ENCODE measurements at regions not wholly inside any gene's neighbourhood (a gene's known extent, or its start where the extent isn't known, plus 50 kb on each side); places are given as distances from the start of the nearest gene placed in this dataset.
"Not testable (repeated sequence)": the region's sequence is repeated elsewhere in the genome, so short reads cannot be mapped to it uniquely, and the experiment has no call there.

DNA sequence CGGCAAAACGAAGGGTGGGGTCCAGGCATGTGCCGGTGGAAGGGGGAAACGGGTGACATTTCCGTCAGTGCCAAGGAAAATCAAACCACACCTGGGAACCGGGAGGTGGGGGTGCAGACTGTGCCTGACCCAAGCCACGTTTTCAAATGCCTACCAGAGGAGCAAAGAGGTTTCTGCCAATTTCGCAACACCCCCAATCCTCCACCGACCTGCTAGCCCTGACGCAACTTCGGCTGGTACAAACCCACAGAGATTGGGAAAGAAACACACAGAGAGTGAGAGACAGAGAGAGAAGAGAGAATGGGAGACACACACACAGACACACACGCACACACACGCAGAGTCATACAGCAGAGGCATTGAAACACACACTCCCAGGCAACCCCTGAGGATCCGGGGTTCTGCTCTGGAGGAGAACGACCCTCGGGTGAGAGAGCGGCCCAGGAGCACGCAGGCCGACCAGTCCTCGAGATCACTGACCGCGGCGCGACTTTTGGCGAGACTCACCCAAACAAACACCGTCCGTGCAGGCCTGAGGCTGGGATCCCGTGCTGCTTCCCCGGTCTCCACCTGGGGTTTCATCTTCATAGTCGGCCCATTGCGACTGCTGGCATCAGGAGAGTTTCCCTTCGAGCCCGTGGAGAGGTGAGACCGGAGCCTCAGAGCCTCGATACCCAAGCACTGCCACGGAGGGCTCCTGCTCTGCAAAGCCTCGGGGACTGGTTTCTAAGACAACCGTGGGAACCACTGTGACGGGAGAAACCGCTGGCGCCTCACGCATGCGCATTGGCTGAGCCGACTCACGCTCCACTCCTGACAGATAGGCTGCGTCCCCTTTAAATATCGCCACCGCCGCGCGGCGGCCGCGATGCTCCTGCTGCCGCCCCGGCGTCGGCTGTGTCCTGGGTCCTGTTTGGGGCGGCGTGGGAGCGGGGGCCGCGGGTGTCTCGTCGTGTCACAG, 697.9 kb upstream of the TPTE start:
- not testable (repeated sequence) for H3K9me3 ChIP-seq (ENCODE audit: control insufficient read depth, low read length); H3K4me1 ChIP-seq (ENCODE audit: control insufficient read depth, insufficient read depth, low read length); H3K27me3 ChIP-seq (ENCODE audit: control insufficient read depth, insufficient read depth, low read length, poor library complexity, severe bottlenecking); H3K27ac ChIP-seq (ENCODE audit: insufficient read depth, low read depth, low read length, poor library complexity, severe bottlenecking); H3K36me3 ChIP-seq (ENCODE audit: control insufficient read depth, insufficient read depth, low read length); H3K4me3 ChIP-seq (ENCODE audit: insufficient read depth, low read depth, low read length)
- WGBS, 2 experiments: 88 to 92% methylated on average over 19 to 24 of the region's 65 CpGs

DNA sequence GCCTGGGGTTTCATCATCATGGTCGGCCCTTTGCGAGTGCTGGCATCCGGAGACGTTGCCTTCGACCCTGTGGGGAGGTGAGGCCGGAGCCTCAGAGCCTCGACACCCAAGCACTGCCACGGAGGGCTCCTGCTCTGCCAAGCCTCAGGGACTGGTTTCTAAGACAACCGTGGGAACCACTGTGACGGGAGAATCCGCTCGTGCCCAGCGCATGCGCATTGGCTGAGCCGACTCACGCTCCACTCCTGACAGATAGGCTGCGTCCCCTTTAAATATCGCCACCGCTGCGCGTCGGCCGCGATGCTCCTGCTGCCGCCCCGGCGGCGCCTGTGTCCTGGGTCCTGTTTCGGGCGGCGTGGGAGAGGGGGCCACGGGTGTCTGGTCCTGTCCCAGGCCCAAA, 690.6 kb upstream of the TPTE start:
- not testable (repeated sequence) for H3K27me3 ChIP-seq (ENCODE audit: control insufficient read depth, insufficient read depth, low read length, poor library complexity, severe bottlenecking); H3K36me3 ChIP-seq (ENCODE audit: control insufficient read depth, insufficient read depth, low read length); H3K27ac ChIP-seq (ENCODE audit: insufficient read depth, low read depth, low read length, poor library complexity, severe bottlenecking); H3K4me3 ChIP-seq (ENCODE audit: insufficient read depth, low read depth, low read length); H3K4me1 ChIP-seq (ENCODE audit: control insufficient read depth, insufficient read depth, low read length); H3K9me3 ChIP-seq (ENCODE audit: control insufficient read depth, low read length)
- WGBS, 2 experiments: no CpG with 5 or more reads among the region's 32 CpGs

DNA sequence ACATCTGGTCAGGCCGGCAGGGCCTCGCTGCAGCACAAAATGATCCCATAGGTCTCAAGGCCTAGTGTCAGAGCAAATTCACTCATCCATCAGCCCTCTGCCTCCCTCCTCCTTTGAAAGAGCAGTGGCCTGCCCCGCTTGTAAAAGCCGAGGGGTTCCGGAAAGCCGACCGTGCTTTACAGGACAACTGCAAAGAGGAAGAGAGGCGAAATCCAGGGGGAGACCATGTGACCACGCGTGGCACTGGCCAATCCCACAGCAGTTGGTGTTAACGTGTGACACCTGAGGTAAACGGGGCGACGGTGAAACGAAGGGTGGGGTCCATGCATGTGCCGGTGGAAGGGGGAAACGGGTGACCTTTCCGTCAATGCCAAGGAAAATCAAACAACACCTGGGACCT, 688.6 kb upstream of the TPTE start:
- WGBS, 2 experiments: 81 to 87% methylated on average over 6 to 14 of the region's 18 CpGs
- not testable (repeated sequence) for H3K4me1 ChIP-seq (ENCODE audit: control insufficient read depth, insufficient read depth, low read length); H3K27ac ChIP-seq (ENCODE audit: insufficient read depth, low read depth, low read length, poor library complexity, severe bottlenecking); H3K9me3 ChIP-seq (ENCODE audit: control insufficient read depth, low read length); H3K4me3 ChIP-seq (ENCODE audit: insufficient read depth, low read depth, low read length); H3K36me3 ChIP-seq (ENCODE audit: control insufficient read depth, insufficient read depth, low read length); H3K27me3 ChIP-seq (ENCODE audit: control insufficient read depth, insufficient read depth, low read length, poor library complexity, severe bottlenecking)

DNA sequence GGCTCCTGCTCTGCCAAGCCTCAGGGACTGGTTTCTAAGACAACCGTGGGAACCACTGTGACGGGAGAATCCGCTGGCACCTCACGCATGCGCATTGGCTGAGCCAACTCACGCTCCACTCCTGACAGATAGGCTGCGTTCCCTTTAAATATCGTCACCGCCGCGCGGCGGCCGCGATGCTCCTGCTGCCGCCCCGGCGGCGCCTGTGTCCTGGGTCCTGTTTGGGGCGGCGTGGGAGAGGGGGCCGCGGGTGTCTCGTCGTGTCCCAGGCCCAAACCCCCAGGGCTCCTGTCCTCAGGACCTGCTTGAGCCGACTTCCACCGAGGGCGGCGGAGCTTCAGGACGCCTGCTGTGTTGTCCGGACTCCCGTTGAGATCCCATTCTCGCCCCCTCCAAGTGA, 684.8 kb upstream of the TPTE start:
- WGBS, 2 experiments: 86 to 89% methylated on average over 17 to 20 of the region's 33 CpGs
- H3K4me1 ChIP-seq (ENCODE audit: control insufficient read depth, insufficient read depth, low read length): not testable (repeated sequence)

DNA sequence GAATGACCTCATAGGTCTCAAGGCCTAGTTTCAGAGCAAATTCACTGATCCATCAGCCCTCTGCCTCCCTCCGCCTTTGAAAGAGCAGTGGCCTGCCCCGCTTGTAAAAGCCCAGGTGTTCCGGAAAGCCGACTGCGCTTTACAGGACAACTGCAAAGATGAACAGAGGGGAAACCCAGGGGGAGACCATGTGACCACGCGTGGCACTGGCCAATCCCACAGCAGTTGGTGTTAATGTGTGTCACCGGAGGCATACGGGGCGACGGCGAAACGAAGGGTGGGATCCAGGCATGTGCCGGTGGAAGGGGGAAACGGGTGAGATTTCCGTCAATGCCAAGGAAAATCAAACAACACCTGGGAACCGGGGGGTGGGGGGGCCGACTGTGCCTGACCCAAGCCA, 684.4 kb upstream of the TPTE start:
- not testable (repeated sequence) for H3K36me3 ChIP-seq (ENCODE audit: control insufficient read depth, insufficient read depth, low read length); H3K27ac ChIP-seq (ENCODE audit: insufficient read depth, low read depth, low read length, poor library complexity, severe bottlenecking); H3K9me3 ChIP-seq (ENCODE audit: control insufficient read depth, low read length); H3K4me3 ChIP-seq (ENCODE audit: insufficient read depth, low read depth, low read length); H3K4me1 ChIP-seq (ENCODE audit: control insufficient read depth, insufficient read depth, low read length); H3K27me3 ChIP-seq (ENCODE audit: control insufficient read depth, insufficient read depth, low read length, poor library complexity, severe bottlenecking)
- WGBS, 2 experiments: 89% methylated on average over 16 to 18 of the region's 18 CpGs

More for the DNA sequence above, 684.8 kb upstream of the TPTE start:
- H3K4me3 ChIP-seq (ENCODE audit: insufficient read depth, low read depth, low read length); H3K9me3 ChIP-seq (ENCODE audit: control insufficient read depth, low read length); H3K27ac ChIP-seq (ENCODE audit: insufficient read depth, low read depth, low read length, poor library complexity, severe bottlenecking); H3K36me3 ChIP-seq (ENCODE audit: control insufficient read depth, insufficient read depth, low read length); H3K27me3 ChIP-seq (ENCODE audit: control insufficient read depth, insufficient read depth, low read length, poor library complexity, severe bottlenecking): not testable (repeated sequence)

DNA sequence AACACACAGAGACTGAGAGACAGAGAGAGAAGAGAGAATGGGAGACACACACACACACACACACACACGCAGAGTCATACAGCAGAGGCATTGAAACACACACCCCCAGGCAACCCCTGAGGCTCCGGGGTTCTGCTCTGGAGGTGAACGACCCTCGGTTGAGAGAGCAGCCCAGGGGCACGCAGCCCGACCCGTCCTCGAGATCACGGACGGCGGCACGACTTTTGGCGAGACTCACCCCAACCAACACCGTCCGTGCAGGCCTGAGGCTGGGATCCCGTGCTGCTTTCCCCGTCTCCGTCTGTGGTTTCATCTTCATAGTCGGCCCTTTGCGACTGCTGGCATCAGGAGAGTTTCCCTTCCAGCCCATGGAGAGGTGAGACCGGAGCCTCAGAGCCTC, 683.9 kb upstream of the TPTE start:
- WGBS, 2 experiments: 82 to 84% methylated on average over 21 of the region's 21 CpGs
- H3K9me3 ChIP-seq (ENCODE audit: control insufficient read depth, low read length); H3K4me1 ChIP-seq (ENCODE audit: control insufficient read depth, insufficient read depth, low read length); H3K27ac ChIP-seq (ENCODE audit: insufficient read depth, low read depth, low read length, poor library complexity, severe bottlenecking); H3K4me3 ChIP-seq (ENCODE audit: insufficient read depth, low read depth, low read length); H3K36me3 ChIP-seq (ENCODE audit: control insufficient read depth, insufficient read depth, low read length); H3K27me3 ChIP-seq (ENCODE audit: control insufficient read depth, insufficient read depth, low read length, poor library complexity, severe bottlenecking): not testable (repeated sequence)

DNA sequence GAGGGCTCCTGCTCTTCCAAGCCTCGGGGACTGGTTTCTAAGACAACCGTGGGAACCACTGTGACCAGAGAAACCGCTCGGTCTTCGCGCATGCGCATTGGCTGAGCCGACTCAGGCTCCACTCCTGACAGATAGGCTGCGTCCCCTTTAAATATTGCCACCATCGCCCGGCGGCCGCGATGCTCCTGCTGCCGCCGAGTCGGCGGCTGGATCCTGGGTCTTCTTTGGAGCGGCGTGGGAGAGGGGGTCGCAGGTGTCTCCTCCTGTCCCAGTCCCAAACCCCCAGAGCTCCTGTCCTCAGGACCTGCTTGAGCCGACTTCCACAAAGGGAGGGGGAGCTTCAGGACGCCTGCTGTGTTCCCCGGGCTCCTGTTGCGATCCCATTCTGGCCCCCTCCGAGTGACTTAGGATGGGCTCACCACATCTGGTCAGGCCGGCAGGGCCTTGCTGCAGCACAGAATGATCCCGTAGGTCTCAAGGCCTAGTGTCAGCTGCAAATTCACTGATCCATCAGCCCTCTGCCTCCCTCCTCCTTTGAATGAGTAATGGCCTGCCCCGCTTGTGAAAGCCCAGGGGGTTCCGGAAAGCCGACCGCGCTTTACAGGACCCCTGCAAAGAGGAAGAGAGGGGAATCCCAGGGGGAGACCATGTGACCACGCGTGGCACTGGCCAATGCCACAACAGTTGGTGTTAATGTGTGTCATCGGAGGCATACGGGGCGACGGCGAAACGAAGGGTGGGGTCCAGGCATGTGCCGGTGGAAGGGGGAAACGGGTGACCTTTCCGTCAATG, 683.2 kb upstream of the TPTE start:
- no peaks in the 10 kb centered on the region for H3K27me3 ChIP-seq (ENCODE audit: control insufficient read depth, insufficient read depth, low read length, poor library complexity, severe bottlenecking)
- H3K27ac ChIP-seq (ENCODE audit: insufficient read depth, low read depth, low read length, poor library complexity, severe bottlenecking): no peak overlapping the region
- H3K9me3 ChIP-seq (ENCODE audit: control insufficient read depth, low read length): peaks cover 6% of the 10 kb centered on the region
- WGBS, 2 experiments: 90 to 91% methylated on average over 44 of the region's 44 CpGs
- no peaks in the 10 kb centered on the region for H3K4me1 ChIP-seq (ENCODE audit: control insufficient read depth, insufficient read depth, low read length)
- no peaks in the 10 kb centered on the region for H3K36me3 ChIP-seq (ENCODE audit: control insufficient read depth, insufficient read depth, low read length)
- no peak overlapping the region for H3K4me3 ChIP-seq (ENCODE audit: insufficient read depth, low read depth, low read length)

DNA sequence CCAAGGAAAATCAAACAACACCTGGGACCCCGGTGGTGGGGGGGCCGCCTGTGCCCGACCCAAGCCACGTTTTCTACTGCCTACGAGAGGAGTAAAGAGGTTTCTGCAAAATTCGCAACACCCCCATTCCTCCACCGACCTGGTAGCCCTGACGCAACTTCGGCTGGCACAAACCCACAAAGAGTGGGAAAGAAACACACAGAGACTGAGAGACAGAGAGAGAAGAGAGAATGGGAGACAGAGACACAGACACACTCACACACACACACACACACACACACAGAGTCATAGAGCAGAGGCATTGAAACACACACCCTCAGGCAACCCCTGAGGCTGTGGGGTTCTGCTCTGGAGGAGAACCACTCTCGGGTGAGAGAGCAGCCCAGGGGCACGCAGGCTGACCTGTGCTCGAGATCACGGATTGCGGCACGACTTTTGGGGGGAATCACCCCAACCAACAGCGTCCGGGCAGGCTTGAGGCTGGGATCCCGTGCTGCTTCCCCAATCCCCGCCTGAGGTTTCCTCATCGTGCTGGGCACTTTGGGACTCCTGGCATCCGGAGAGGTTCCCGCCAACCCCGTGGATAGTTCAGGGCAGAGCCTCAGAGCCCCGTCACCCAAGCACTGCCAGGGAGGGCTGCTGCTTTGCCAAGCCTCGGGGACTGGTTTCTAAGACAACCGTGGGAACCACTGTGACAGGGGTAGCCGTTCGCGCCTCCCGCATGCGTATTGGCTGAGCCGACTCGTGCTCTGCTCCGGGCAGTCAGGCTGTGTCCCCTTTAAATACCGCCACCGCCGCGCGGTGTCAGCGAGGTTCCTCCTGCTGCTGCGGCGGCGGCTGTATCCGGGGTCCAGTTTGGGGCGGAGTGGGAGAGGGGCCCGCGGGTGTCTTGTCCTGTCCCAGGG, 682.4 kb upstream of the TPTE start:
- WGBS, 2 experiments: 84% methylated on average over 47 of the region's 47 CpGs
- Histone ChIP-seq H3K4me3 (ENCODE audit: insufficient read depth, low read depth, low read length) (no peak overlapping the region), H3K36me3 (ENCODE audit: control insufficient read depth, insufficient read depth, low read length) (no peaks in the 10 kb centered on the region)

DNA sequence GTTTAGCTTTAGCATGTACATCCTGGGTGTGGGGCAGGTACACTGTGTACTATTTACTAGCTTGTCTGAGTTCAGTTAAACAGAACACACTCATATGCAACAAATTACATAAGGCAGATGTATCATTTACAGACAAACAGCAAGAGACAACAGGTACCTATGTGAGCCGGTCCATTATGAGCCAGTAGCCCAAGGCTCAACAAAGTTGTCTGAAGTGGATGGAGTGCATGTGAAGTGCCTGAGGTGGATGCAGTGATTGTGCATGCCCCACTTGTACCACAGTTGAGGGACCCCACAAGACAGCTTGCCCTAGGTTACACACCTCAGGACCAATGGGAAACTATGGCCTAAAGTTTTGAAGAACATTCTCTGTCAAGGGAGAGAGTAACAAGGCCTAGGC, 677.3 kb upstream of the TPTE start:
- H3K36me3 ChIP-seq (ENCODE audit: control insufficient read depth, insufficient read depth, low read length); H3K4me3 ChIP-seq (ENCODE audit: insufficient read depth, low read depth, low read length); H3K27me3 ChIP-seq (ENCODE audit: control insufficient read depth, insufficient read depth, low read length, poor library complexity, severe bottlenecking); H3K27ac ChIP-seq (ENCODE audit: insufficient read depth, low read depth, low read length, poor library complexity, severe bottlenecking); H3K4me1 ChIP-seq (ENCODE audit: control insufficient read depth, insufficient read depth, low read length): not testable (repeated sequence)
- H3K9me3 ChIP-seq (ENCODE audit: control insufficient read depth, low read length): peaks cover 13% of the 10 kb centered on the region
- 90 to 94% methylated on average over 1 of the region's 1 CpG for WGBS, 2 experiments

More for the DNA sequence above, 682.4 kb upstream of the TPTE start:
- Histone ChIP-seq H3K27me3 (ENCODE audit: control insufficient read depth, insufficient read depth, low read length, poor library complexity, severe bottlenecking) (no peaks in the 10 kb centered on the region), H3K27ac (ENCODE audit: insufficient read depth, low read depth, low read length, poor library complexity, severe bottlenecking) (no peak overlapping the region), H3K4me1 (ENCODE audit: control insufficient read depth, insufficient read depth, low read length) (no peaks in the 10 kb centered on the region), H3K9me3 (ENCODE audit: control insufficient read depth, low read length) (peaks cover 6% of the 10 kb centered on the region)

DNA sequence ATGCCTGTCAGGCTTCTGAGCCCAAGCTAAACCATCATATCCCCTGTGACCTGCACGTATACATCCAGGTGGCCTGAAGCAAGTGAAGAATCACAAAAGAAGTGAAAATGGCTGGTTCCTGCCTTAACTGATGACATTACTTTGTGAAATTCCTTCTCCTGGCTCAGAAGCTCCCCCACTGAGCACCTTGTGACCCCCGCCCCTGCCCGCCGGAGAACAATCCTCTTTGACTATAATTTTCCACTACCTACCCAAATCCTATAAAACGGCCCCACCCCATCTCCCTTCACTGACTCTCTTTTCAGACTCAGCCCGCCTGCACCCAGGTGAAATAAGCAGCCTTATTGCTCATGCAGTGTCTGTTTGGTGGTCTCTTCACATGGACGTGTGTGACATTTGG, 673.9 kb upstream of the TPTE start:
- H3K4me1 ChIP-seq (ENCODE audit: control insufficient read depth, insufficient read depth, low read length); H3K4me3 ChIP-seq (ENCODE audit: insufficient read depth, low read depth, low read length); H3K27ac ChIP-seq (ENCODE audit: insufficient read depth, low read depth, low read length, poor library complexity, severe bottlenecking); H3K27me3 ChIP-seq (ENCODE audit: control insufficient read depth, insufficient read depth, low read length, poor library complexity, severe bottlenecking); H3K36me3 ChIP-seq (ENCODE audit: control insufficient read depth, insufficient read depth, low read length): not testable (repeated sequence)
- 80 to 83% methylated on average over 6 to 7 of the region's 7 CpGs for WGBS, 2 experiments
- peaks cover 18% of the 10 kb centered on the region for H3K9me3 ChIP-seq (ENCODE audit: control insufficient read depth, low read length)

All from ectodermal cell (in vitro differentiated cells).